ENCODE measurements at regions not wholly inside any gene's neighbourhood (a gene's known extent, or its start where the extent isn't known, plus 50 kb on each side); places are given as distances from the start of the nearest gene placed in this dataset.
"Not testable (repeated sequence)": the region's sequence is repeated elsewhere in the genome, so short reads cannot be mapped to it uniquely, and the experiment has no call there.

GRCh38 chr7:16085780-16086179, 335.6 kb downstream of the CRPPA start:
- DNase-seq = not testable (repeated sequence)

GRCh38 chr7:16084875-16085274, 336.5 kb downstream of the CRPPA start:
- no peak for DNase-seq

DNA sequence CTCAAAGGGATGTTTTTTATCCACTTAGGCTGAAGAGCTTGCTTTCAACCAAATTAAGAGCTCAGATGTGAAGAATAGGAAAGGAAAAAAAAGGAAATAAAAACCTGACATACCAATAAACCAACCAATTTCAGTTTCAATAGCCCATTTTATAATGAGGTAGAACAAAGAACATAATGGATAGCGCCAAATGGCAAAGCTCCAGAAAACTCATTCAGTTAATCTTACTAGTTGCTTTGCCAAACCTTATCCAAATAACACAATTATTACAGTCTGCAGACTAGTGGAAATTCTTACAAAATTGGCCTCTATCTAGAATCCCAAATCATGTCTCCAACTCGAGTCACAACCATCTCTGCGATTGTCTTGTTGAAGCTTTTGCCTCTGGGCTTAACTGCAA, 337.0 kb downstream of the CRPPA start:
- DNase-seq = no peak

GRCh38 chr7:16083931-16084330, 337.4 kb downstream of the CRPPA start:
- no peak for DNase-seq

- no peak for DNase-seq
Measured at GRCh38 chr7:16080131-16080530, 341.2 kb downstream of the CRPPA start.

DNA sequence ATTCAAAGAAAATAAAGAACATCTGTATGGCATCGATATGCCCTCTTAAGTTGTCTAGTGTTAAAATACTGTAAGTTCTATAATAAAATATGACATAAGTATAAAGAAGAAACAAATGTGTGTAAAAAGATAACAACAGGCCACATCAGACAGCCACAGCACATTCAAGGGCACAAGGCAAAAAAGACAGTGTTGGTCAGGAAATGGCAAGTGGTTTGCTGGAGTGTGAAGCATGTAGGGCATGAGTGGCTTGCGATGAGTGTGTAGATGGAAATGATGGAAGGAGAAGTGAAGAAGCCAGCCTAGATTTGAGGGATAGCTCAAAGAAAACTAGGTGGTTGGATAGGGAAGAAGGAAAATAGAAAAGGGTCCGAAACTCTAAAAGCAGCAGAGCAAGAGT, 341.6 kb downstream of the CRPPA start:
- no peak for DNase-seq

DNA sequence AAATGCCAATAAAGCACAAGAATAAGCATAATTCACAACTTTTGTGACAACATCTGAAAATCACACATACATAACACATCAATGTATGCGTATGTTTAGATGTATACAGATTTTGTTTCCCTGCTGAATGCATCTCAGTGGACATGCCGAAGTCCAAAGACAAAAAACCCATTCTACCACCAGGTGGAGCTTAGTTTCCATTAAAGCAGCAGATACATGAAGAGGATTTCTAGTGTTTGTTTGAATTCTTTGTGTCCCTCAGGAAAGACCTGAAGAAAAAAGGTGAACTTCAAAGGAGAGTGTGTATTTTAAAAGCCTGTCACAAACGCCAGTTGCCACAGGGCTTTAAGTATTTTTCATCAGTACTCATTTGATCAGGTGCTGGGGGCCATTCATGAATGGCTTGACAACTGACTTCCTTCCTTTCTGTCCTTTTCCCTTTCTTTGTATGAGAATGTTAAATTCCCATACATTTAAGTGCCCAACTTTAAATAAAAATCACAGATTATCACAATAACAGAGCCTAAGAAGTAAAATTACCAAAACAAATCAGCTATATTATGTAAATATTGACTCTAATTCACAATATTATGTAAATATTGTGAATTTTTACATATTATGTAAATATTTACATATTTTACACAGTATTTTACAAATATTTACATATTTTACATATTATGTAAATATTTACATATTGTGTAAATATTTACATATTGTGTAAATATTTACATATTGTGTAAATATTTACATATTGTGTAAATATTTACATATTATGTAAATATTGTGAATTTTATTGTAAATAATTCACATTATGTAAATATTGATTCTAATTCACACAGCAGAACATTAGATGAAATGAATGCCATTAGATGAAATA, 343.0 kb downstream of the CRPPA start:
- DNase-seq = peak in 1 of 2 donors; percentile 67

- peak in 1 of 2 donors; percentile 88 for DNase-seq
Measured at GRCh38 chr7:16071246-16071857, 350.0 kb downstream of the CRPPA start.

DNA sequence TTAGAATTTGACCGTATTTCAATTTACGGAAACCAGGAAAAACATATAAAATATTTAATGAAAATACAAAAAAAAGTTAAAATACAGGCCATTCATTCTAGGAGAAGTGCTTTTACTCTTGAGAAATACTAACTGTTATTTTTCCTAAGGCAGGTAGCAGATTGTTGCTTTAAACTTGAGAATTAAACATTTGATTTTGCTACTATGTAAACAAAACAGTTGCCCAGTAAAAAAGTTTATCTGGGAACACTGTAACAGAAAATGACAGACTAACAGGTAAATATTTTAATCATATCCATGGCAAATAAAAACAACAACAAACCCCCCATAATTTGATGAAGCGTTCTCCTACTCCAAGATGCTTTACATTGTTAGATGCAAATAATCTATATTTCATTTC, 350.5 kb downstream of the CRPPA start:
- no peak for DNase-seq

DNA sequence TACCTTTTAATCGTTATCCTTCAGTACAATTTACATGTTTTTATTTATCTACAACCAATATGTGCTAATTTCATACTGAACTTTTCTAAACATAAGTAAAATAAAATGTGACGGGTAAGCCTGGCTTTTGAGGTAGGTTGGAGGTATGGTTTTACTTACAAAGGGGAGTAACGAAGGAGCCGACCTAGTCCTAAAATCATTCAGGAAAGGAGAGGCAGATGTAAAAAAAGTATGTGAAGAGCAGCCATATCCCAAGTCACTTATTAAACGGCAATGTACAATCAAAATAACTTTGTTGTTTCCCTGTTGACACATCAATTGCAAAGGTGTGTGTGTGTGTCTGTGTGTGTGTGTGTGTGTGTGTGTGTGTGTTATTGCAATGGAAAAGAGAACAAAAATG, 351.3 kb downstream of the CRPPA start:
- no peak for DNase-seq

DNA sequence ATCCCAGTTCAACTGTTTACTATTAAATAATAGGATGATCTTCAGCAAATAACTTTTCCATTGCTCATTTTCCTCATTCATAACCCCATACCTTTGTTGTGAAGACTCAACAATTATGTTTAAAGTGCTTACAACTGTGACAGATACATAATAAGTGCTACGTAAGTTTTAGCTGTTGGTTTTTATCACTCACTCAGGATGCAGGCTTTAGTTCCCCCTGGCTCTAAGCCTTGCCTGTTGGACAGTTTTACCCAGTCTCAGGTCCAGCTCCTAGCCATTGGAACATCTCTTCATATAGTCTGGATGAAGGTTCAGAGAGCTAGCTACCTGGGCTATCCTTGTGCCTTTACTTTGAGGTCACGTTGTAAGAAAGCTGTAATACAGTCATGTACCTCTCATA, 353.2 kb downstream of the CRPPA start:
- DNase-seq = no peak

DNA sequence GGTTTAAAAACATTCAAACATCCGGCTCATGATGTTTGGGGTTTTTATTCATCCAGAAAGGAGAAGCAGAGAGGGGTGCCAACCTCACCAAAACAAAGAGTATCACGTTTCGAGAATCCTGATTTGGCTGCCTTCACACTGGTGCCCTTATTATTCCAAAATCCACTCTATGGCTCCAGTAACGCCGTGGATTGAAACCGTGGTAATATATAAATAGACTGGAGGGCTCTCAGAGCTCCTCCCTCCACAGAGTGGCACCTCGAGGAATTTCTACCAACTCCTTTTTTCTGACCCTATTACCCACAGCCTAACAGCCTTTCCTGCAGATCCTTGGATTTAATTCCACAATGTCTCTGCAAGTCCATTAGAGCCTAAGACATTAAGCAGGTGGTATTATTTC, 353.6 kb downstream of the CRPPA start:
- no peak for DNase-seq

DNA sequence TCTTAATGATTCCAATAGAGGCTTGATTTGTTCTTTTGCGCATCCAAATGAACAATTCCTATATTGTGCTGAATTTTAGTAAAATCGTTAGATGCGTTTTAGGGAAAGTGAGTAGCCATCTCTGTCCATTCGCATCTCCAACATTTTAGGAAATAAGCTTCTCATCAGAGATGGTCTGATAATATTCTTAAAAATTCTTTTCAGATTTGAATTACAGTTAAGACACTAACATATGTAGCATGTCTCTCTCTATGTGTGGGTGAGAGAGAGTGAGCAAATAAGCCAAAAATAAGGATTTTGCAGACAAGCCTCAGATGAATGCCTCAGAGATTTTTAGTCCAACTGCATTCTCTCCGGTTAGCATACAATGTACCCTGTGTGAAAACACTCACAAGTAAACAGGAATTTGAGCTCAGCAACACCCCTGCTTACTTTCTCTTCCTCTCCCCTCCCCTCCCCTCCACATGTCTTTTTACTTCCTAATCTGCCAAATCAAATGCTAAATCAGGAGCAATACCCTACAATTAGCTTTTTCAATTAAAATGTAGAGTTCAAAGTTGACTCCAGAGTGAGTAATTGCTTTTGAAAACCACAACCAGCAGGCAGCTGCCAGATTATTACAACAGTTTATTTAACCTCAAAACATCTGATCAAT, 354.4 kb downstream of the CRPPA start:
- peak in 1 of 2 donors; percentile 37 for DNase-seq

- no peak for DNase-seq
Measured at GRCh38 chr7:16065939-16066338, 355.4 kb downstream of the CRPPA start.

DNA sequence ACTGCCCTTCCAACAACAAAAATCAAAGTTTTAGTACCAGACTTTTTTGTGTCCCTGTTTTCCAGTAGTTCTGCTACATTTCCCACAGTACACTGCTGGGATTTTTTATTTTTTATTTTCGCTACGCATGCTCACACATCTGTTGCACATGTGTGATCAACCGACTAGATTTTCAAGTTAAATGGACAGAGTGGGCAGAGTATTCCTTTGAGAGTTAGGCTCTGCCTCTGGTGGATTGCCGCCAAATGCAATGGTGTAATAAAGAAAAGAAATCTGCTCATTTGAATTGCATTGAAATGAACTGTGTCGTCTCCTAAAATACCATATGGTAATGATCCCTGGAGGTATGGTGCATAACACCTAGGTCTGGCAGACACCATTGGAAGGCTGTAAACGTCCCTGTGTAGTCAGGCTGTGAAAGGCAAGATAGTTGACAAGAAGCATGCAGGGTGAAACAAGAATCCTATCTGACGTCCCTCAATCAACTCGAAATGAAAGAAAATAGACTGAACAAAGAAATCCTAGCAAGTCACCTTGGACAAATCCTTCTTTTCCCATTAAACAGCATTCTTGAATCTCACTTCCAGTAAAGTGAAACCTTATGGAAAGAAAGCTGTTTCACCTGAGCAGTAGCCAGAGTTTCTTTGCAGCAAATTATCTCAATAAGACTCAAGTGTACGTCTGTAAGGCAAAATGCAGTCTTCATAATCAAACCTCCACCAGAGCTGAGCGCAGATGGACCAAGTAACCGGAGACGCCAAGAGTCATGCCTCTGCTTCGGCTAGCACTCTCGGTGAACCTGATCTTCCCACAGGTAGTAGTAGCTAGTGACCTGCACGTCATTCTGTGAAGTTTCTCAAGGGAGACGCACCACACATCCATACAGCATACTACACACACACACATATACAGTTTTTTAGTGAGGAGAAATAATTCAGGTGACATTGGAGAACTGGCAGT, 357.3 kb downstream of the CRPPA start:
- DNase-seq = no peak

GRCh38 chr7:16063221-16063620, 358.1 kb downstream of the CRPPA start:
- no peak for DNase-seq

DNA sequence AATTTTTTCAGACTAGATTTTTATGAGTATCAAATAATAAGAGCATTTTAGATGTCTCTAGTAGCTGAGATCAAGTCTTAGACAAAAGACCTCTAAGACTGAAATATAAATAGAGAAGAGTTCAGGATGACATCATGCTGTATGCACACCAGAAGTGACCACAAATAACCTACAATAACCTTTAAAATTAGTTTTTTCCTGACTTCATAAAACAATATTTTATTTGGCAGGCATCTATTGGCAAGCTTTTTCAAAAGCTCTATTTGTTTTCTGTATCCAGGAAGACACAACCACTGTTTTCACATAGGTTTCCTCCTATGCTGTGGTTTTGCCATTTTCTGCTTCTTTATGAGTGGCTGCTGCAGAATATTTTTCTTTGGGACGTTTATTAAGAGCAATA, 359.1 kb downstream of the CRPPA start:
- no peak for DNase-seq

- DNase-seq = no peak
Measured at GRCh38 chr7:16061630-16062029, 359.7 kb downstream of the CRPPA start.

GRCh38 chr7:16061011-16061410, 360.3 kb downstream of the CRPPA start:
- no peak for DNase-seq

DNA sequence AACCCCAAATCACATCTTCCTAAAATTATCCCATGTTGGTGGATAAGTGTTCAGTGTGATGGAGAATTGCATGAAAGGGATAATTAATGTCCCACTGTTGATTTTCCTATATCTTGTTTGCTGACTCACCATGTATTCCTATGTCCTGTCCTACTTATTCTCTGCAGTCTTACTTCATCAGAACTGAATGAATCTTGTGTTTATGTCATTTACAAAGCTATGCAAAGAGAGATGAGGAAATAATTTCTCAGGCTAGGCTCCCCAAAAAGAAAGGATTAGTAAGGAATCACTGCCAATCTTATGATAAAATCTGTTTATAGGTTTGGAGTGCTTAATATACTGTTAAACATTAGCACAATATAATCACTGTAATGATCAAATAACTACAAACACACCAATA, 360.8 kb downstream of the CRPPA start:
- DNase-seq = no peak

DNA sequence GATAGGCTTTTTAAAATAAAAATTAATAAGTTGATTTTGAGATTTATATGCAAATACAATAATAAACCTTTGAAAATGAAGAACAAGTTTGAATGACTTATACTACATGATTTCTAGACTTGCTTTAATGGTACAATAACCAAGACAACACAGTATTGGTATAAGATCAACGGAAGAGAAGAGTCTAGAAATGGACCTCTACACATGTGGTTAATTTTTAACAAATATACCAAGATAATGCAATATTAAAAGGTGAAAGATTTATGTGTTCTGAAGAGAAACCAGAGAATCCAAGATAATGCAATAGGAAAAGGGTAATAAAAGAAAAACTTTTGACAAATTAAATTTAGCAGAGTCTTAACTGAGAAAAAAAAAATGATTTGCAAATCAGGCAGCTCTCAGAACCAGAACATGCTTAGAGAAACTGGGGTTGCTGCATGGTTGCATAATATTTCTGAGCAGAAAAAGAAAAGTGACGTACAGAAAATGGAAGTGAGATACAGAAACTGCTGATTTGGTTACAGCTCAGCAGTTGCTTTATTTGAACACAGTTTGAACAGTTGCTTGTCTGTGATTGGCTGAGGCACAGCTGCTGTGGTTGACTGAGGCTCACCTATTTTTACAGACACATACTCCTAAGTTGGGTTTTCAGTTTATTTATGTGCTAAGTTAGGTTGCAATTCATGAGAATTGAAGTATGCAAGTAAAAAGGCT, 365.9 kb downstream of the CRPPA start:
- DNase-seq = no peak
